ENCODE measurements at regions not wholly inside any gene's neighbourhood (a gene's known extent, or its start where the extent isn't known, plus 50 kb on each side); places are given as distances from the start of the nearest gene placed in this dataset.

GRCh38 chr10:23693925-23694324 is 255.1 kb downstream of the OTUD1 start:
- H3K4me3 ChIP-seq, result no peak overlapping the region
- H4K20me1 ChIP-seq (ENCODE audit: insufficient read depth), result no peaks in the 10 kb centered on the region
- no peaks in the 10 kb centered on the region for H3K4me1 ChIP-seq (replicated peaks; ENCODE audit: insufficient read depth)
- H2AFZ ChIP-seq, result no peak overlapping the region
- H3F3A ChIP-seq (ENCODE audit: insufficient read depth, low read depth), result no peaks in the 10 kb centered on the region
- no peak overlapping the region for H3K27ac ChIP-seq
- no peak for DNase-seq
- intact Hi-C loops (cut with micrococcal nuclease; ENCODE audit: unreplicated experiment), result no loop called here
- CTCF ChIA-PET, result no interaction called here
- no peaks in the 10 kb centered on the region for H3K36me3 ChIP-seq (ENCODE audit: low read depth)
- BruUV-seq (replicated peaks), result no TSS peak
- POLR2A ChIA-PET (ENCODE audit: unreplicated experiment), result no interaction called here
- TF ChIP-seq EZH2 (IDR thresholded peaks at IDR 0.05; ENCODE audit: low read depth), result no peak
- TF ChIP-seq, protein P1, sequence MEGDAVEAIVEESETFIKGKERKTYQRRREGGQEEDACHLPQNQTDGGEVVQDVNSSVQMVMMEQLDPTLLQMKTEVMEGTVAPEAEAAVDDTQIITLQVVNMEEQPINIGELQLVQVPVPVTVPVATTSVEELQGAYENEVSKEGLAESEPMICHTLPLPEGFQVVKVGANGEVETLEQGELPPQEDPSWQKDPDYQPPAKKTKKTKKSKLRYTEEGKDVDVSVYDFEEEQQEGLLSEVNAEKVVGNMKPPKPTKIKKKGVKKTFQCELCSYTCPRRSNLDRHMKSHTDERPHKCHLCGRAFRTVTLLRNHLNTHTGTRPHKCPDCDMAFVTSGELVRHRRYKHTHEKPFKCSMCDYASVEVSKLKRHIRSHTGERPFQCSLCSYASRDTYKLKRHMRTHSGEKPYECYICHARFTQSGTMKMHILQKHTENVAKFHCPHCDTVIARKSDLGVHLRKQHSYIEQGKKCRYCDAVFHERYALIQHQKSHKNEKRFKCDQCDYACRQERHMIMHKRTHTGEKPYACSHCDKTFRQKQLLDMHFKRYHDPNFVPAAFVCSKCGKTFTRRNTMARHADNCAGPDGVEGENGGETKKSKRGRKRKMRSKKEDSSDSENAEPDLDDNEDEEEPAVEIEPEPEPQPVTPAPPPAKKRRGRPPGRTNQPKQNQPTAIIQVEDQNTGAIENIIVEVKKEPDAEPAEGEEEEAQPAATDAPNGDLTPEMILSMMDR (conservative IDR thresholded peaks at IDR 0.05), result no peak
- no peaks in the 10 kb centered on the region for H3K27me3 ChIP-seq (ENCODE audit: insufficient read depth, low read depth)
- no peaks in the 10 kb centered on the region for H3K79me2 ChIP-seq (ENCODE audit: low read depth)
- H3K9me3 ChIP-seq (ENCODE audit: insufficient read depth, low read depth), result no peaks in the 10 kb centered on the region
- no peak overlapping the region for H3K4me2 ChIP-seq
- no peaks in the 10 kb centered on the region for H3K9me2 ChIP-seq (ENCODE audit: insufficient read depth)

DNA sequence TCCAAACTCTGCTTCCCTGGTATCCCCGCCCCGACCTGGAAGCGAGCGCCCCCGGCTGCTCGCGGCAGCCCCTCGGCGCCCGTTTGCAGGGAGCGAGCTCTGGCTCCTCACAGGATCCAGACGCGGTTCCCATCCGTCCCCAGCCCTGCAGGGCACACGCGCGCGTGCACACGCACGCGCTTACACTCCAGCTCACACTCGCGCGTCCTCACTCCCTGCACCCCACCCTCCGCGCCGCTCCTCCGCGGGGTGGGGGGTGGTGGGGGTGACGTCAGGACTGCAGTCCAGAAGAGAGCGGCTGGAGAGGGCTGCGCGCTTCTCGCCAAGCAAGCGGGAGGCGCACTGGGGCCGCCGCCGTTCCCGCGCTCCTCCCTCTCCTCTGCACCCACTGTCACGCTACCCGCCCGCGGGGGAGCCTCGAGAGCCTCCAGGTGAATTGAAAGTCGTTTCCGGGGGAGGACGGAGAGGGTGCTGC is 255.6 kb downstream of the OTUD1 start:
- Histone ChIP-seq H3K4me3 (no peak overlapping the region), H3F3A (ENCODE audit: insufficient read depth, low read depth) (no peaks in the 10 kb centered on the region), H3K36me3 (ENCODE audit: low read depth) (no peaks in the 10 kb centered on the region), H3K9me3 (ENCODE audit: insufficient read depth, low read depth) (no peaks in the 10 kb centered on the region), H3K27ac (no peak overlapping the region), H3K4me1 (replicated peaks; ENCODE audit: insufficient read depth) (no peaks in the 10 kb centered on the region), H4K20me1 (ENCODE audit: insufficient read depth) (no peaks in the 10 kb centered on the region), H3K9me2 (ENCODE audit: insufficient read depth) (no peaks in the 10 kb centered on the region), H2AFZ (no peak overlapping the region), H3K4me2 (no peak overlapping the region), H3K27me3 (ENCODE audit: insufficient read depth, low read depth) (no peaks in the 10 kb centered on the region), H3K79me2 (ENCODE audit: low read depth) (no peaks in the 10 kb centered on the region)
- no peak for DNase-seq
- ChIA-PET CTCF (no interaction called here), POLR2A (ENCODE audit: unreplicated experiment) (no interaction called here)
- intact Hi-C loops (cut with micrococcal nuclease; ENCODE audit: unreplicated experiment), result no loop called here
- TF ChIP-seq, protein P1 (conservative IDR thresholded peaks at IDR 0.05), result no peak
- no peak for TF ChIP-seq EZH2 (IDR thresholded peaks at IDR 0.05; ENCODE audit: low read depth)
- BruUV-seq (replicated peaks), result no TSS peak

DNA sequence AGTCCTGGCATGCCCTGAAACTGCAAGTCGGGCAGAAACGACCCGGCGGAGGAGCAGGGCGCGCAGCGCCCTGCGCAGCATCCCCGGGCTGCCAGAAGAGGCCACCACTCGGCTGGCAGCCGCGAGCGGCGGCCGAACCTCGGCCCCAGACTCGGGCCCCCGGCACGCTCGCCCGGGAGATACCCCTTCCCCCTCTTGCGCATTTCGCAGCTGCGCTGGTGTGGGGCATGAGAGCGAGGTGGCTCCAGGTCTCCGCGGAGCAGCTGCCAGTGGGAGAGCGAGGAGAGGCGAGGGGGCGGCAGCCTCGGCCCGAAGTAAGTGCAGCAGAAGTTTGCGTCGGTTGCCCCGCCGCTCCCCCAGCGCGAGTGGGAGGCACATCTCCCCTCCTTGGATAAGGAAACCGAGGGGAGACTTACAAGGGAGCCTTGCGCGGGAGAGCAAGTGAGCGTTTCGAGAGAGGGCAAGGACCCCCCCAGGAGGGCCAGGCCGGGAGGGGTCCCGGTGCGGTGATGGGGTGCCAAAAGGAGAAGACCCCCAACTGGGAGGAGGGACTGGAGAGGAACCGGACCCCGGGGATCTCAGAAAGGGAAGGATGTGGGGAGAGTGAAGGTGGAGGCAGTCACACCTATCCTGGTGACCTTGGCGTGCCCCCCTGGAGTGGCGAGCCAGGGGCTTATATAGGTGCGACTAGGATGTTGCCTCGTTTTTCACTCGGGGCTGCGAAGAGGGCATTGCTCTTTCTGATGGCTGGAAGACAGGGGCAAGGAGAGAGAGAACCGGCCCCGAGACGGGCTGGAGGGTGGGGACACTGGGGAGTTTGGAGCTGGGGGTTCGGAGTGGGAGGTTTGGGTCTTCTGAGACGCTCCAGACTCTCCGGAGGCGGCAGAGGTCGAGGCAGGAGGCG is 256.3 kb downstream of the OTUD1 start:
- no TSS peak for BruUV-seq (replicated peaks)

More for the DNA sequence above, 256.3 kb downstream of the OTUD1 start:
- Histone ChIP-seq H3K9me2 (ENCODE audit: insufficient read depth) (no peaks in the 10 kb centered on the region), H3K36me3 (ENCODE audit: low read depth) (no peaks in the 10 kb centered on the region), H3F3A (ENCODE audit: insufficient read depth, low read depth) (no peaks in the 10 kb centered on the region), H3K27ac (no peak overlapping the region), H3K4me2 (no peak overlapping the region), H3K9me3 (ENCODE audit: insufficient read depth, low read depth) (no peaks in the 10 kb centered on the region), H3K4me1 (replicated peaks; ENCODE audit: insufficient read depth) (no peaks in the 10 kb centered on the region), H4K20me1 (ENCODE audit: insufficient read depth) (no peaks in the 10 kb centered on the region), H3K79me2 (ENCODE audit: low read depth) (no peaks in the 10 kb centered on the region), H3K27me3 (ENCODE audit: insufficient read depth, low read depth) (no peaks in the 10 kb centered on the region), H2AFZ (no peak overlapping the region), H3K4me3 (no peak overlapping the region)
- ChIA-PET POLR2A (ENCODE audit: unreplicated experiment) (no interaction called here), CTCF (no interaction called here)
- no peak for DNase-seq
- TF ChIP-seq EZH2 (IDR thresholded peaks at IDR 0.05; ENCODE audit: low read depth), result no peak
- TF ChIP-seq, protein P1 (conservative IDR thresholded peaks at IDR 0.05), result no peak
- intact Hi-C loops (cut with micrococcal nuclease; ENCODE audit: unreplicated experiment), result no loop called here
